Activated B cell treated with CpG ODN at 0.5 μM for 24 hours (primary cell): ENCODE measurements at regions not wholly inside any gene's neighbourhood (a gene's known extent, or its start where the extent isn't known, plus 50 kb on each side); places are given as distances from the start of the nearest gene placed in this dataset.

Experiments
- ATAC-seq: fragments of 200-7000 bp; cut with Tn5 transposase; one replicate; pipeline ENCODE4 v1.10.0; 2021; ENCODE audit warnings: low read depth, mild to moderate bottlenecking, moderate library complexity
- CTCF ChIA-PET: fragments of 350-600 bp; sonication (Branson Sonifier 250); formaldehyde crosslinking; loops from one replicate; lab custom pipeline; 2021; ENCODE audit warnings: antibody characterized with exemption; lab: Charles Lee
- POLR2A ChIA-PET: fragments of 350-600 bp; sonication (Branson Sonifier 250); formaldehyde crosslinking; loops from one replicate; lab custom pipeline; 2021; ENCODE audit warnings: antibody characterized with exemption; lab: Charles Lee
- DNase-seq: peaks from one replicate; pipeline ENCODE4 v3.0.0; 2022
- H3K27ac Mint-ChIP-seq: one replicate; pipeline ENCODE4 v1.8.0; 2020; ENCODE audit warnings: mixed read lengths
- H3K27me3 Mint-ChIP-seq: one replicate; pipeline ENCODE4 v1.8.0; 2021; ENCODE audit warnings: mixed read lengths
- H3K36me3 Mint-ChIP-seq: one replicate; pipeline ENCODE4 v1.8.0; 2021; ENCODE audit warnings: low read depth, mixed read lengths
- H3K4me1 Mint-ChIP-seq: one replicate; pipeline ENCODE4 v1.8.0; 2021; ENCODE audit warnings: mixed read lengths
- H3K4me3 Mint-ChIP-seq: one replicate; pipeline ENCODE4 v1.8.0; 2020; ENCODE audit warnings: mild to moderate bottlenecking, mixed read lengths
- H3K9me3 Mint-ChIP-seq: one replicate; pipeline ENCODE4 v1.8.0; 2020; ENCODE audit warnings: mixed read lengths
- CTCF ChIP-seq: fragments of 200-600 bp; IDR thresholded peaks from one replicate; pipeline ENCODE4 v1.8.0; 2022; ENCODE audit warnings: antibody characterized with exemption, mild to moderate bottlenecking
- intact Hi-C: fragments of 100-400 bp; cut with micrococcal nuclease; formaldehyde crosslinking; loops from one replicate; pipeline ENCODE4 v1.15.1; 2024

- POLR2A ChIA-PET, result no interaction called here
- H3K27ac Mint-ChIP-seq, result no peak overlapping the region
Observed at GRCh38 chr11:110776081-110776480, 63.8 kb upstream of the ARHGAP20 start.

GRCh38 chr11:110774138-110775014 lies 62.1 kb upstream of the ARHGAP20 start:
- intact Hi-C loops, result no loop called here
- ChIA-PET CTCF (no interaction called here), POLR2A (no interaction called here)
- Mint-ChIP-seq H3K4me1 (peaks cover 12% of the 10 kb centered on the region), H3K4me3 (no peak overlapping the region), H3K27me3 (no peaks in the 10 kb centered on the region), H3K36me3 (no peaks in the 10 kb centered on the region), H3K27ac (no peak overlapping the region), H3K9me3 (peaks cover 5% of the 10 kb centered on the region)
- no peak for DNase-seq
- no peak for TF ChIP-seq CTCF
- no peak for ATAC-seq

More at GRCh38 chr11:110776081-110776480, 63.8 kb upstream of the ARHGAP20 start:
- CTCF ChIA-PET, result no interaction called here
- TF ChIP-seq CTCF, result no peak
- DNase-seq, result no peak
- peaks cover 4% of the 10 kb centered on the region for H3K4me1 Mint-ChIP-seq
- peaks cover 5% of the 10 kb centered on the region for H3K9me3 Mint-ChIP-seq
- H3K4me3 Mint-ChIP-seq, result no peak overlapping the region
- H3K27me3 Mint-ChIP-seq, result no peaks in the 10 kb centered on the region
- no peaks in the 10 kb centered on the region for H3K36me3 Mint-ChIP-seq
- ATAC-seq, result no peak
- intact Hi-C loops, result no loop called here

GRCh38 chr11:110773442-110773841 lies 61.2 kb upstream of the ARHGAP20 start:
- ChIA-PET POLR2A (no interaction called here), CTCF (no interaction called here)
- Mint-ChIP-seq H3K9me3 (no peaks in the 10 kb centered on the region), H3K4me3 (no peak overlapping the region), H3K36me3 (no peaks in the 10 kb centered on the region), H3K27me3 (no peaks in the 10 kb centered on the region), H3K4me1 (peaks cover 13% of the 10 kb centered on the region), H3K27ac (no peak overlapping the region)
- ATAC-seq (no peak), DNase-seq (no peak)
- intact Hi-C loops, result no loop called here
- TF ChIP-seq CTCF, result no peak

GRCh38 chr11:110772863-110773262 lies 60.6 kb upstream of the ARHGAP20 start:
- no peak for DNase-seq
- intact Hi-C loops, result no loop called here
- H3K27me3 Mint-ChIP-seq, result no peaks in the 10 kb centered on the region
- H3K27ac Mint-ChIP-seq, result no peak overlapping the region
- no peaks in the 10 kb centered on the region for H3K9me3 Mint-ChIP-seq
- no peak for ATAC-seq
- H3K36me3 Mint-ChIP-seq, result no peaks in the 10 kb centered on the region
- CTCF ChIA-PET, result no interaction called here
- POLR2A ChIA-PET, result no interaction called here
- H3K4me3 Mint-ChIP-seq, result no peak overlapping the region
- peaks cover 11% of the 10 kb centered on the region for H3K4me1 Mint-ChIP-seq
- TF ChIP-seq CTCF, result no peak

DNA sequence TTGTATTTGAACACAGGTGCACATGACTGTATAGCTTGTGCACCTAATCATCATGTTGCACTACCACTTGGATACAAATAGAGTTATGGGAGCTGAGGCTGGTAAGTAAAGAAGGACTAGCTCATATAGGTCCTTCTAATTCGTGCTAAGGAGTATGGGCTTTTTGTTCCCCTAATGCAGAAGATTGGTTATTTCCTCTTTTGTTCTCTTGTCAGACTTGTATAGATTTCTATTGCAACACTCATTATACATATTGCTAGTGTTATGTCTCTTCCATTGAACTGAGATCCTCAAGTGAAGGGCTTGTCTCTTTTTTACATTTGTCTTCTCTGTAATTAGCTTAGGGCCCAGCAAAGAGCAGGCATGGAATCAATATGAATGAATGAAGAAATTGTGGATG lies 54.1 kb upstream of the ARHGAP20 start:
- H3K27me3 Mint-ChIP-seq, result peaks cover 4% of the 10 kb centered on the region
- no peak for ATAC-seq
- DNase-seq, result no peak
- H3K27ac Mint-ChIP-seq, result no peak overlapping the region
- no peak overlapping the region for H3K4me3 Mint-ChIP-seq
- POLR2A ChIA-PET, result no interaction called here
- CTCF ChIA-PET, result no interaction called here
- intact Hi-C loops, result no loop called here
- peaks cover 2% of the 10 kb centered on the region for H3K9me3 Mint-ChIP-seq
- no peak for TF ChIP-seq CTCF
- H3K36me3 Mint-ChIP-seq, result no peaks in the 10 kb centered on the region
- H3K4me1 Mint-ChIP-seq, result peaks cover 9% of the 10 kb centered on the region
